IMR-90 (cell line): ENCODE measurements at regions not wholly inside any gene's neighbourhood (a gene's known extent, or its start where the extent isn't known, plus 50 kb on each side); places are given as distances from the start of the nearest gene placed in this dataset.

Experiments
- ATAC-seq: fragments of 200-7000 bp; cut with Tn5 transposase; 2 replicates; pipeline ENCODE4 v1.9.1; 2020; ENCODE audit warnings: low read depth, mild to moderate bottlenecking, moderate library complexity
- BruUV-seq: library from RNA; stranded (reverse); fragments of 400-500 nt; replicated peaks from 2 replicates; lab custom pipeline; 2021; lab: Mats Ljungman, UMichigan
- CTCF ChIA-PET: fragments of 300-600 bp; formaldehyde crosslinking; extraction: SDS; loops from one replicate; lab custom pipeline; 2021; ENCODE audit warnings: antibody characterized with exemption; lab: Yijun Ruan, JAX
- POLR2A ChIA-PET: fragments of 300-600 bp; sonication (Branson Sonifier 250); formaldehyde crosslinking; loops from one replicate; lab custom pipeline; 2022; ENCODE audit warnings: antibody characterized with exemption; ENCODE audit not compliant: unreplicated experiment; lab: Charles Lee
- DNase-seq: peaks from one replicate; pipeline ENCODE4 v3.0.0; 2013
- H2AFZ ChIP-seq: replicated peaks from 2 replicates; pipeline ENCODE3; 2013; ENCODE audit warnings: low read length, mild to moderate bottlenecking; ENCODE audit not compliant: poor library complexity
- H2AK5ac ChIP-seq: 2 replicates; pipeline ENCODE4 v1.6.1; 2013; ENCODE audit warnings: low read depth, low read length, inconsistent platforms
- H2AK9ac ChIP-seq: replicated peaks from 2 replicates; pipeline ENCODE3; 2013; ENCODE audit warnings: mild to moderate bottlenecking, low read depth, low read length, moderate library complexity; ENCODE audit not compliant: poor library complexity
- H2BK120ac ChIP-seq: 2 replicates; pipeline ENCODE4 v1.6.1; 2013; ENCODE audit warnings: low read depth, low read length, inconsistent platforms
- H2BK15ac ChIP-seq: 3 replicates; pipeline ENCODE4 v1.6.1; 2013; ENCODE audit warnings: low read depth, low read length, inconsistent platforms
- H2BK20ac ChIP-seq: 2 replicates; pipeline ENCODE4 v1.6.1; 2013; ENCODE audit warnings: low read depth, mild to moderate bottlenecking, inconsistent platforms, low read length, moderate library complexity
- H2BK5ac ChIP-seq: 2 replicates; pipeline ENCODE4 v1.6.1; 2013; ENCODE audit warnings: mild to moderate bottlenecking, low read depth, low read length, inconsistent platforms; ENCODE audit not compliant: poor library complexity, severe bottlenecking
- H3K14ac ChIP-seq: replicated peaks from 2 replicates; pipeline ENCODE4 v1.6.1; 2013; ENCODE audit warnings: low read depth, low read length, inconsistent platforms
- H3K18ac ChIP-seq: 2 replicates; pipeline ENCODE4 v1.6.1; 2013; ENCODE audit warnings: low read depth, low read length, control low read depth
- H3K23ac ChIP-seq: 2 replicates; pipeline ENCODE4 v1.6.1; 2013; ENCODE audit warnings: low read depth, low read length, inconsistent platforms
- H3K27ac ChIP-seq: 2 replicates; pipeline ENCODE4 v1.5.1; 2013; ENCODE audit warnings: mild to moderate bottlenecking, control low read depth, low read length; ENCODE audit not compliant: insufficient read depth
- H3K27me3 ChIP-seq: 2 replicates; pipeline ENCODE4 v1.6.1; 2013; ENCODE audit warnings: low read length; ENCODE audit not compliant: control insufficient read depth, insufficient read depth
- H3K36me3 ChIP-seq: 2 replicates; pipeline ENCODE4 v1.6.1; 2013; ENCODE audit warnings: low read length, mixed read lengths; ENCODE audit not compliant: control insufficient read depth, insufficient read depth
- H3K4ac ChIP-seq: 2 replicates; pipeline ENCODE4 v1.6.1; 2013; ENCODE audit warnings: low read depth, low read length, inconsistent platforms
- H3K4me1 ChIP-seq: 2 replicates; pipeline ENCODE4 v1.6.1; 2013; ENCODE audit warnings: low read length, mixed read lengths; ENCODE audit not compliant: control insufficient read depth, insufficient read depth
- H3K4me2 ChIP-seq: 2 replicates; pipeline ENCODE4 v1.6.1; 2013; ENCODE audit warnings: low read depth, mild to moderate bottlenecking, control low read depth, low read length, moderate library complexity
- H3K4me3 ChIP-seq: 2 replicates; pipeline ENCODE4 v1.5.1; 2013; ENCODE audit warnings: low read depth, mild to moderate bottlenecking, control low read depth, low read length, moderate library complexity; ENCODE audit not compliant: insufficient read depth
- H3K56ac ChIP-seq: 2 replicates; pipeline ENCODE4 v1.6.1; 2013; ENCODE audit warnings: low read length, inconsistent platforms; ENCODE audit not compliant: insufficient read depth; ENCODE audit errors: extremely low read depth
- H3K79me1 ChIP-seq, 2 experiments: 2 replicates each; pipeline ENCODE4 v1.6.1; 2013; ENCODE audit warnings: low read length in 2 of 2, inconsistent platforms in 1 of 2, low read depth in 1 of 2
- H3K9ac ChIP-seq: 2 replicates; pipeline ENCODE4 v1.6.1; 2013; ENCODE audit warnings: low read depth, low read length, control low read depth
- H3K9me1 ChIP-seq: 2 replicates; pipeline ENCODE4 v1.6.1; 2013; ENCODE audit warnings: low read length, inconsistent platforms; ENCODE audit not compliant: insufficient read depth
- H3K9me3 ChIP-seq: 2 replicates; pipeline ENCODE4 v1.6.1; 2013; ENCODE audit warnings: low read length; ENCODE audit not compliant: control insufficient read depth, insufficient read depth
- H4K20me1 ChIP-seq: 2 replicates; pipeline ENCODE4 v1.6.1; 2013; ENCODE audit warnings: low read length, inconsistent platforms; ENCODE audit not compliant: insufficient read depth
- H4K5ac ChIP-seq: 2 replicates; pipeline ENCODE4 v1.6.1; 2013; ENCODE audit warnings: mild to moderate bottlenecking, low read depth, low read length, control low read depth
- H4K8ac ChIP-seq, 2 experiments: 2 replicates each; pipeline ENCODE4 v1.6.1; 2013; ENCODE audit warnings: low read depth in 2 of 2, low read length in 2 of 2, control low read depth in 1 of 2, inconsistent platforms in 1 of 2
- H4K91ac ChIP-seq: 2 replicates; pipeline ENCODE4 v1.6.1; 2013; ENCODE audit warnings: low read depth, low read length, inconsistent platforms; ENCODE audit not compliant: insufficient read depth
- BHLHE40 ChIP-seq: fragments of 150-350 bp; IDR thresholded peaks from 2 replicates; pipeline ENCODE4 v1.6.1; 2016; ENCODE audit warnings: mild to moderate bottlenecking, low read depth, low read length
- ELK1 ChIP-seq: fragments of 150-350 bp; IDR thresholded peaks from 2 replicates; pipeline ENCODE4 v1.6.1; 2016; ENCODE audit warnings: low read depth, mild to moderate bottlenecking, low read length, moderate library complexity, borderline replicate concordance
- MAFK ChIP-seq: IDR thresholded peaks from 2 replicates; pipeline ENCODE4 v1.6.1; 2012; ENCODE audit warnings: low read depth, low read length, improper control_type of control experiment
- MAZ ChIP-seq: IDR thresholded peaks from 2 replicates; pipeline ENCODE4 v1.6.1; 2012; ENCODE audit warnings: low read depth, mild to moderate bottlenecking, low read length, improper control_type of control experiment, moderate library complexity, borderline replicate concordance
- POLR2A ChIP-seq: IDR thresholded peaks from 2 replicates; pipeline ENCODE4 v1.6.1; 2012; ENCODE audit warnings: mild to moderate bottlenecking, low read depth, low read length
- RAD21 ChIP-seq: IDR thresholded peaks from 2 replicates; pipeline ENCODE4 v1.6.1; 2012; ENCODE audit warnings: low read length, improper control_type of control experiment
- RCOR1 ChIP-seq: IDR thresholded peaks from 2 replicates; pipeline ENCODE4 v1.6.1; 2012; ENCODE audit warnings: mild to moderate bottlenecking, low read length, improper control_type of control experiment; ENCODE audit not compliant: insufficient replicate concordance
- RFX5 ChIP-seq: IDR thresholded peaks from 2 replicates; pipeline ENCODE4 v1.8.0; 2012; ENCODE audit warnings: low read depth, mild to moderate bottlenecking, low read length, moderate library complexity
- USF2 ChIP-seq: fragments of 150-350 bp; IDR thresholded peaks from 2 replicates; pipeline ENCODE4 v1.6.1; 2017; ENCODE audit warnings: mild to moderate bottlenecking, antibody characterized with exemption, low read length, low read depth
- WGBS, 2 experiments: methylation state at CpG; one replicate each; pipeline versions ENCODE4 v1.1.5 to v1.1.7; 2013; ENCODE audit warnings: missing lambda C conversion rate in 2 of 2; ENCODE audit not compliant: insufficient read length in 1 of 2; ENCODE audit errors: extremely low coverage in 2 of 2; 5-methylcytosine and 5-hydroxymethylcytosine counted together
- dilution Hi-C: fragments of 300-500 bp; cut with HindIII; formaldehyde crosslinking; loops from one replicate; pipeline ENCODE4 v1.14.3; 2018; ENCODE audit warnings: low sequenced_read_pairs; ENCODE audit not compliant: unreplicated experiment
- in situ Hi-C: fragments of 300-500 bp; cut with MboI; formaldehyde crosslinking; loops from 3 replicates; pipeline ENCODE4 v1.14.3; 2019; ENCODE audit warnings: low sequenced_read_pairs, inconsistent platforms, mixed read lengths
- intact Hi-C: fragments of 100-400 bp; cut with micrococcal nuclease; formaldehyde crosslinking; loops from 2 replicates; pipeline ENCODE4 v1.10.0; 2022
- TF ChIP-seq, protein P1 (sequence below): conservative IDR thresholded peaks from 2 replicates; pipeline ENCODE4 v1.5.1; 2012; ENCODE audit warnings: mild to moderate bottlenecking, low read depth, low read length, improper control_type of control experiment

GRCh38 chr10:28733647-28734046, 56.3 kb downstream of the BAMBI start:
- Histone ChIP-seq H3K79me1 (no peaks in the 10 kb centered on the region), H3K4me2 (no peak overlapping the region), H3K36me3 (no peaks in the 10 kb centered on the region), H4K5ac (no peak overlapping the region), H4K8ac (no peak overlapping the region), H4K91ac (no peak overlapping the region), H3K56ac (no peak overlapping the region), H3K27ac (no peak overlapping the region), H4K20me1 (peaks cover 7% of the 10 kb centered on the region; the same call in 1 of the 2 replicates), H2AK5ac (peak overlapping the region; percentile 7; the same call in 1 of the 2 replicates), H3K9me3 (peaks cover 9% of the 10 kb centered on the region), H2BK5ac (no peak overlapping the region), H3K23ac (no peak overlapping the region), H3K9ac (no peak overlapping the region), H2BK20ac (no peak overlapping the region), H2AFZ (no peak overlapping the region), H3K14ac (no peak overlapping the region), H3K4me3 (no peak overlapping the region), H3K4ac (no peak overlapping the region), H2BK120ac (no peak overlapping the region), H3K18ac (no peak overlapping the region; the same call in 1 of the 2 replicates), H3K9me1 (no peaks in the 10 kb centered on the region), H2AK9ac (no peak overlapping the region), H3K4me1 (peaks cover 5% of the 10 kb centered on the region), H2BK15ac (0 out of 3 replicates have a peak overlapping the region, but pooled peaks have one; percentile 36), H3K27me3 (peaks cover 8% of the 10 kb centered on the region)
- intact Hi-C loops, result loop anchor here (2.0 to 10.0 kb wide), 3 partner anchors 107 to 257 kb away; no protein-coding TSS in a partner anchor
- TF ChIP-seq RCOR1 (no peak), BHLHE40 (no peak), MAFK (no peak), USF2 (no peak), ELK1 (no peak), RAD21 (no peak), POLR2A (no peak), MAZ (no peak), RFX5 (no peak)
- TF ChIP-seq, protein P1, sequence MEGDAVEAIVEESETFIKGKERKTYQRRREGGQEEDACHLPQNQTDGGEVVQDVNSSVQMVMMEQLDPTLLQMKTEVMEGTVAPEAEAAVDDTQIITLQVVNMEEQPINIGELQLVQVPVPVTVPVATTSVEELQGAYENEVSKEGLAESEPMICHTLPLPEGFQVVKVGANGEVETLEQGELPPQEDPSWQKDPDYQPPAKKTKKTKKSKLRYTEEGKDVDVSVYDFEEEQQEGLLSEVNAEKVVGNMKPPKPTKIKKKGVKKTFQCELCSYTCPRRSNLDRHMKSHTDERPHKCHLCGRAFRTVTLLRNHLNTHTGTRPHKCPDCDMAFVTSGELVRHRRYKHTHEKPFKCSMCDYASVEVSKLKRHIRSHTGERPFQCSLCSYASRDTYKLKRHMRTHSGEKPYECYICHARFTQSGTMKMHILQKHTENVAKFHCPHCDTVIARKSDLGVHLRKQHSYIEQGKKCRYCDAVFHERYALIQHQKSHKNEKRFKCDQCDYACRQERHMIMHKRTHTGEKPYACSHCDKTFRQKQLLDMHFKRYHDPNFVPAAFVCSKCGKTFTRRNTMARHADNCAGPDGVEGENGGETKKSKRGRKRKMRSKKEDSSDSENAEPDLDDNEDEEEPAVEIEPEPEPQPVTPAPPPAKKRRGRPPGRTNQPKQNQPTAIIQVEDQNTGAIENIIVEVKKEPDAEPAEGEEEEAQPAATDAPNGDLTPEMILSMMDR, result no peak
- DNase-seq, result no peak
- 86% methylated on average over 1 of the region's 1 CpG; no CpG with 5 or more reads in 1 of the 2 experiments for WGBS, 2 experiments
- dilution Hi-C loops, result no loop called here
- ATAC-seq, result no peak
- in situ Hi-C loops, result no loop called here
- CTCF ChIA-PET, result no interaction called here
- POLR2A ChIA-PET, result no interaction called here
- no TSS peak for BruUV-seq
